Naive thymus-derived CD4-positive, alpha-beta T cell (primary cell): ENCODE measurements at regions not wholly inside any gene's neighbourhood (a gene's known extent, or its start where the extent isn't known, plus 50 kb on each side); places are given as distances from the start of the nearest gene placed in this dataset.
"Not testable (repeated sequence)": the region's sequence is repeated elsewhere in the genome, so short reads cannot be mapped to it uniquely, and the experiment has no call there.

ENCODE experiments used
- ATAC-seq: fragments of 150-1000 bp; cut with Tn5 transposase; 2 replicates; pipeline ENCODE4 v1.10.0; 2021; ENCODE audit warnings: mild to moderate bottlenecking, moderate library complexity
- CTCF ChIA-PET: fragments of 350-600 bp; sonication (Branson Sonifier 250); formaldehyde crosslinking; loops from one replicate; lab custom pipeline; 2021; ENCODE audit warnings: antibody characterized with exemption; lab: Charles Lee
- POLR2A ChIA-PET: fragments of 350-600 bp; sonication (Branson Sonifier 250); formaldehyde crosslinking; loops from one replicate; lab custom pipeline; 2021; ENCODE audit warnings: antibody characterized with exemption, inconsistent platforms; lab: Charles Lee
- DNase-seq, 9 donors: peaks; one replicate each; pipeline versions ENCODE4 v3.0.0 to v3.0.0-alpha.2; 2020 to 2022; ENCODE audit warnings: mixed read lengths in 1 of 9
- H3K27ac ChIP-seq: one replicate; pipeline ENCODE4 v1.7.0; 2013; ENCODE audit warnings: mild to moderate bottlenecking, low read depth, low read length, moderate library complexity
- H3K27me3 ChIP-seq, 2 donors: one replicate each; pipeline ENCODE4 v1.7.0; 2013; ENCODE audit warnings: low read length in 2 of 2, mild to moderate bottlenecking in 2 of 2, moderate library complexity in 2 of 2; ENCODE audit not compliant: control insufficient read depth in 2 of 2, insufficient read depth in 2 of 2
- H3K36me3 ChIP-seq, 3 experiments: 1 replicate in 2 of 3; 2 replicates in 1 of 3; pipeline ENCODE4 v1.7.0; 2013; ENCODE audit warnings: low read length in 3 of 3, mild to moderate bottlenecking in 3 of 3, moderate library complexity in 1 of 3; ENCODE audit not compliant: insufficient read depth in 3 of 3, control insufficient read depth in 2 of 3
- H3K4me1 ChIP-seq, 2 donors: one replicate each; pipeline ENCODE4 v1.7.0; 2013; ENCODE audit warnings: low read length in 2 of 2, mild to moderate bottlenecking in 2 of 2, moderate library complexity in 1 of 2; ENCODE audit not compliant: control insufficient read depth in 2 of 2, insufficient read depth in 2 of 2
- H3K4me3 ChIP-seq: 2 replicates; pipeline ENCODE4 v1.7.0; 2013; ENCODE audit warnings: mild to moderate bottlenecking, low read length
- H3K9me3 ChIP-seq, 3 experiments: 1 replicate in 2 of 3; 2 replicates in 1 of 3; pipeline ENCODE4 v1.7.0; 2013; ENCODE audit warnings: low read length in 3 of 3; ENCODE audit not compliant: control insufficient read depth in 2 of 3
- H3K27ac Mint-ChIP-seq, 9 donors: one replicate each; pipeline ENCODE4 v1.8.0; 2020 to 2022; ENCODE audit warnings: mixed read lengths in 9 of 9, mild to moderate bottlenecking in 8 of 9, moderate library complexity in 5 of 9, inconsistent platforms in 2 of 9
- H3K27me3 Mint-ChIP-seq, 5 donors: one replicate each; pipeline ENCODE4 v1.8.0; 2021 to 2022; ENCODE audit warnings: mixed read lengths in 5 of 5, mild to moderate bottlenecking in 1 of 5
- H3K36me3 Mint-ChIP-seq, 5 donors: one replicate each; pipeline ENCODE4 v1.8.0; 2020 to 2022; ENCODE audit warnings: mixed read lengths in 5 of 5, mild to moderate bottlenecking in 3 of 5, inconsistent platforms in 1 of 5
- H3K4me1 Mint-ChIP-seq, 7 donors: one replicate each; pipeline ENCODE4 v1.8.0; 2020 to 2022; ENCODE audit warnings: mixed read lengths in 7 of 7, mild to moderate bottlenecking in 3 of 7, inconsistent platforms in 1 of 7
- H3K4me3 Mint-ChIP-seq, 10 donors: one replicate each; pipeline ENCODE4 v1.8.0; 2020 to 2022; ENCODE audit warnings: mild to moderate bottlenecking in 10 of 10, mixed read lengths in 10 of 10, moderate library complexity in 6 of 10, inconsistent platforms in 2 of 10
- H3K9me3 Mint-ChIP-seq, 11 donors: one replicate each; pipeline ENCODE4 v1.8.0; 2020 to 2022; ENCODE audit warnings: mixed read lengths in 11 of 11, mild to moderate bottlenecking in 4 of 11, inconsistent platforms in 1 of 11, moderate library complexity in 1 of 11
- intact Hi-C, 2 donors: fragments of 100-400 bp; cut with micrococcal nuclease; formaldehyde crosslinking; loops; one replicate each; pipeline ENCODE4 v1.15.1; 2023

GRCh38 chr11:119566319-119566718, 143.3 kb upstream of the THY1 start:
- H3K27ac ChIP-seq, result no peak overlapping the region
- ATAC-seq (no peak), DNase-seq (no peak)
- CTCF ChIA-PET, result no interaction called here
- no peak overlapping the region for H3K27ac Mint-ChIP-seq
- no peaks in the 10 kb centered on the region for H3K4me1 Mint-ChIP-seq
- no peaks in the 10 kb centered on the region for H3K27me3 ChIP-seq
- no peaks in the 10 kb centered on the region for H3K4me1 ChIP-seq
- no peak overlapping the region for H3K4me3 Mint-ChIP-seq
- no peak overlapping the region for H3K4me3 ChIP-seq
- H3K36me3 Mint-ChIP-seq, result peaks cover 0 to 5% (median 0%) of the 10 kb centered on the region in 5 donors
- peaks cover 15 to 33% (median 22%) of the 10 kb centered on the region in 5 donors for H3K27me3 Mint-ChIP-seq
- H3K9me3 ChIP-seq, result no peaks in the 10 kb centered on the region
- no peaks in the 10 kb centered on the region for H3K36me3 ChIP-seq
- intact Hi-C loops, result no loop called here
- peaks cover 2 to 14% (median 6%) of the 10 kb centered on the region in 11 donors for H3K9me3 Mint-ChIP-seq
- POLR2A ChIA-PET, result no interaction called here

GRCh38 chr11:119565693-119566092, 142.7 kb upstream of the THY1 start:
- not testable (repeated sequence) for H3K36me3 ChIP-seq

DNA sequence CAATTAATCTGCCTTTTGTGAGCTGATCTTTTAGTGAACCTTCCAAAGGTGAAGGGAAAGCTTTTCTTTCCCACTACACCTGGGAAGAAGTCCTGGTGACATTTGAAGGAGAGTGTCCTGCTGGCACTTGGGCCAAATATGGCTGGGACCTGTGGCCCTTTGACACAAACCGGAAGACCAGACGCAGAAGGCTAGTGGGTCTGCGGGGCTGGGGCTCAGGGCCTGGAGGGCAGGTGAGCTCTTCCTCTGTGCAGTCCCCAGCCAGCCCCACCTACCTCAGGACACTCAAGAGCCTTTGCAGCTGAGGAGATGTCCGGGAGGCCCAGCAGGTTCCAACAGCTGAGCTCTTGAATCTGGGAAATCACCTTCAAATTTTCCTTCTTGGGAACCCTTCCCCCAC, 138.0 kb upstream of the THY1 start:
- ATAC-seq (no peak), DNase-seq (no peak)
- H3K9me3 Mint-ChIP-seq, result peaks cover 2 to 18% (median 8%) of the 10 kb centered on the region in 11 donors
- Histone ChIP-seq H3K9me3 (no peaks in the 10 kb centered on the region), H3K4me3 (no peak overlapping the region), H3K36me3 (no peaks in the 10 kb centered on the region), H3K27me3 (no peaks in the 10 kb centered on the region), H3K27ac (no peak overlapping the region), H3K4me1 (no peaks in the 10 kb centered on the region)
- CTCF ChIA-PET, result no interaction called here
- POLR2A ChIA-PET, result no interaction called here
- no peaks in the 10 kb centered on the region for H3K4me1 Mint-ChIP-seq
- peaks cover 0 to 5% (median 0%) of the 10 kb centered on the region in 5 donors for H3K36me3 Mint-ChIP-seq
- intact Hi-C loops, result no loop called here
- peaks cover 15 to 35% (median 28%) of the 10 kb centered on the region in 5 donors for H3K27me3 Mint-ChIP-seq
- H3K27ac Mint-ChIP-seq, result no peak overlapping the region
- H3K4me3 Mint-ChIP-seq, result no peak overlapping the region

More at GRCh38 chr11:119565693-119566092, 142.7 kb upstream of the THY1 start:
- H3K4me1 ChIP-seq, intact Hi-C loops, ATAC-seq, POLR2A ChIA-PET, DNase-seq, H3K27me3 ChIP-seq, H3K4me3 ChIP-seq, H3K27ac Mint-ChIP-seq, H3K4me3 Mint-ChIP-seq, H3K36me3 Mint-ChIP-seq, H3K27ac ChIP-seq, H3K4me1 Mint-ChIP-seq, H3K9me3 ChIP-seq: not testable (repeated sequence)
- Mint-ChIP-seq H3K9me3 (peaks cover 2 to 14% (median 6%) of the 10 kb centered on the region in 11 donors), H3K27me3 (peaks cover 15 to 30% (median 22%) of the 10 kb centered on the region in 5 donors)
- CTCF ChIA-PET, result interaction anchor here (0.8 kb wide), 1 partner anchor 8 kb away, joined by 5 read pairs; no protein-coding TSS in a partner anchor

GRCh38 chr11:119560291-119560690, 137.3 kb upstream of the THY1 start:
- no peak for ATAC-seq

DNA sequence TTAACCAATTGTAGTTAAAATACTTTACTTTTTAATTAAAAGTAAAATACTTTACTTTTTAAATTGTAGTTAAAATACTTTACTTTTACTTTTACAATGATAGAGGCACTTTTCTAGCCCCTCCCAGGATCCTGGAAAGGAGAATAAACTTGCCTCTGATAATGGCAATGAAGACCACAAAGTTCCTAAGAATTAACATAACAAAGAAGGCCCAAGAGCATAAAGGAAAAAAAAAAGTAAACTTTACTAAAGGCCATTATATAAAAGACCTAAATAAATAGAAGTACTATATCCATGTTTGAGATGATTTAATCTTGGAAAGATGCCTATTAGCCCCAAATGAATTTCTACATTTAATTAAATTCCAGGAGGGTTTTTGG, 129.1 kb upstream of the THY1 start:
- ChIA-PET POLR2A (no interaction called here), CTCF (no interaction called here)
- Mint-ChIP-seq H3K9me3 (peaks cover 0 to 14% (median 0%) of the 10 kb centered on the region in 11 donors), H3K27ac (no peak overlapping the region), H3K4me3 (no peak overlapping the region), H3K4me1 (no peaks in the 10 kb centered on the region), H3K36me3 (peaks cover 0 to 3% (median 0%) of the 10 kb centered on the region in 5 donors), H3K27me3 (peaks cover under 1 to 10% (median 5%) of the 10 kb centered on the region in 5 donors)
- no peak overlapping the region for H3K27ac ChIP-seq
- H3K4me3 ChIP-seq, result no peak overlapping the region
- no peaks in the 10 kb centered on the region for H3K4me1 ChIP-seq
- DNase-seq (no peak), ATAC-seq (no peak)
- no peaks in the 10 kb centered on the region for H3K27me3 ChIP-seq
- intact Hi-C loops, result no loop called here
- H3K9me3 ChIP-seq, result no peaks in the 10 kb centered on the region
- no peaks in the 10 kb centered on the region for H3K36me3 ChIP-seq

More at GRCh38 chr11:119560291-119560690, 137.3 kb upstream of the THY1 start:
- H3K36me3 ChIP-seq, result no peaks in the 10 kb centered on the region
- Mint-ChIP-seq H3K4me3 (no peak overlapping the region), H3K36me3 (peaks cover 0 to 5% (median 0%) of the 10 kb centered on the region in 5 donors), H3K27ac (no peak overlapping the region), H3K4me1 (no peaks in the 10 kb centered on the region), H3K9me3 (peaks cover 0 to 18% (median 9%) of the 10 kb centered on the region in 11 donors), H3K27me3 (peaks cover 15 to 36% (median 28%) of the 10 kb centered on the region in 5 donors)
- no peaks in the 10 kb centered on the region for H3K9me3 ChIP-seq
- intact Hi-C loops, result no loop called here
- no peak overlapping the region for H3K27ac ChIP-seq
- ChIA-PET POLR2A (no interaction called here), CTCF (no interaction called here)
- H3K27me3 ChIP-seq, result no peaks in the 10 kb centered on the region
- no peak overlapping the region for H3K4me3 ChIP-seq
- DNase-seq, result no peak
- H3K4me1 ChIP-seq, result no peaks in the 10 kb centered on the region

DNA sequence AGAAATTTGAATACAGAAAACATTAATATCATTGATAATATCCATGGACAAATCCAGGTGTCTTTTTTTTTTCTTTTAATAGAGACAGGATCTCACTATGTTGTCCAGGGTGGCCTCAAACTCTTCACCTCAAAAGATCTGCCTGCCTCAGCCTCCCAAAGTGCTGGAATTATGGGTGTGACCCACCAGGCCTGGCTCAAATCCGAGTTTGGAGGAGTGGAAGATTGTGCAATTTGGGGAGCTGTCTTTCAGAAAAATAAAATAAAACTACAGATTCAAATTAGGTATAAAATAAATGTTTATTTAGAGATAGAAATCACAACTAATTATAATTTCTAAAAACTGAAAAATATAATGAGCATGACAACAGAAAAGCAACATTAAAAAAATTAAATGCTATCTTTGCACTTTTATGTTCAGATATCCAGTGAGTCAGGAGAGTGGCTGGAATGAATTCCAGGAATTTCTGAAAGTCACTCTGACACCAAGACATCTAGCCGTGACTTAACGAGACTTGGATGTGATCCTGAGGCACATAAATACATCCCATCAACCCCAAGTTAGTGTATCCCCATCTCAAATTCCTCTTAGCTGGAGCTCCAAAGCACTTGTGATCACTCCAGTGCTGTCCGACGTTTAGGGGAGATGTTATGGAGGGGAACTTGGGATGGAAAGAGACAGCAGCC, 128.6 kb upstream of the THY1 start:
- Histone ChIP-seq H3K27ac (no peak overlapping the region), H3K36me3 (no peaks in the 10 kb centered on the region), H3K27me3 (no peaks in the 10 kb centered on the region), H3K4me3 (no peak overlapping the region), H3K4me1 (no peaks in the 10 kb centered on the region), H3K9me3 (peaks cover 0 to under 1% (median 0%) of the 10 kb centered on the region in 3 experiments)
- no peak for DNase-seq
- intact Hi-C loops, result no loop called here
- ChIA-PET POLR2A (no interaction called here), CTCF (no interaction called here)
- H3K9me3 Mint-ChIP-seq, result peaks cover 0 to 12% (median 0%) of the 10 kb centered on the region in 11 donors
- peaks cover 0 to 10% (median 5%) of the 10 kb centered on the region in 5 donors for H3K27me3 Mint-ChIP-seq
- no peak overlapping the region for H3K4me3 Mint-ChIP-seq
- no peaks in the 10 kb centered on the region for H3K4me1 Mint-ChIP-seq
- H3K27ac Mint-ChIP-seq, result no peak overlapping the region
- peaks cover 0 to 3% (median 0%) of the 10 kb centered on the region in 5 donors for H3K36me3 Mint-ChIP-seq
- ATAC-seq, result no peak
